ENCODE measurements at regions not wholly inside any gene's neighbourhood (a gene's known extent, or its start where the extent isn't known, plus 50 kb on each side); places are given as distances from the start of the nearest gene placed in this dataset.
"Not testable (repeated sequence)": the region's sequence is repeated elsewhere in the genome, so short reads cannot be mapped to it uniquely, and the experiment has no call there.

DNA sequence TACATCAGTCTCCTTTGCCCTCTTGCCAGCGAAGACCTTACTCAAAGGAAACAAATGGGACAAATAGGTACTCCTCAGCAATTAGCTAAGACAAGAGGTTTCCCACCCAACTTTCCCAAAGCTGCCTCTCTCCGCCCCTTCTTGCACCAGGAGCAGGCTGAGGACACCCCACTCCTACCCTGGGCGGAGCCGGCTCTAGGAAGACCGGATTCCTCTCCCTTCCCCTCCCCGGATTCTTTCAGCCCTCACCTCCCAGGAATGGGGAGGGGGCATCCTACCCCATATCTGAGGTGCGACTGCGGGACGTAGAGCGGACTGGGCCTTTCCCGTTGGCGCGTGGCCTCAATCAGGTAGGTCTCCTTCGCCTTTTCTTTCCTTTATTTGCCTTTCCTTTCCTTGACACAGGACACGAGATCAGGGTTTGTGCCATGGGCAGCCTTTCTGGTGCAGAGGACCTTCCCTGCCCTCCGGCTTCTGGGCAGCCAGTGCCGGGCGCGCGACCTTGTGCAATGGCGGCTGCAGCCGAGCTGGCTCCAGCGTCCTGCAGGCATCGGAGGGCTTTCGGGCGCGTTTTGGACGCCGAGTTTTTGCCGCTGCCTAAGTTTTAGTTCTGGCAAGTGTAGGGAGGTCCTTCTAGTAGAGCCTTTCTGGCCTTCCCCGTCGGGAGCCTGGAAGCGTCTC lies 279.9 kb downstream of the PLS3 start:
- TF ChIP-seq CTCF (IDR thresholded peaks at IDR 0.05 in 2 of 3, conservative IDR thresholded peaks at IDR 0.05 in 1 of 3; ENCODE audit: control insufficient read depth in 2 of 3, extremely low read depth in 1 of 3, insufficient read depth in 1 of 3, low read depth in 3 of 3, low read length in 3 of 3); RAD21 (IDR thresholded peaks at IDR 0.05; ENCODE audit: insufficient read depth, low read depth, low read length); POLR2A (IDR thresholded peaks at IDR 0.05; ENCODE audit: low read depth, low read length); POLR2AphosphoS5 (IDR thresholded peaks at IDR 0.05; ENCODE audit: low read length); MYC (IDR thresholded peaks at IDR 0.05; ENCODE audit: insufficient read depth, insufficient read length, insufficient replicate concordance, low read length, severe bottlenecking); CEBPB (IDR thresholded peaks at IDR 0.05; ENCODE audit: borderline replicate concordance in 1 of 2, low read depth in 2 of 2, low read length in 2 of 2); SMC3 (IDR thresholded peaks at IDR 0.05; ENCODE audit: borderline replicate concordance, low read length); CHD2 (IDR thresholded peaks at IDR 0.05; ENCODE audit: borderline replicate concordance, low read depth, low read length): not testable (repeated sequence)
- TF ChIP-seq, protein P1, sequence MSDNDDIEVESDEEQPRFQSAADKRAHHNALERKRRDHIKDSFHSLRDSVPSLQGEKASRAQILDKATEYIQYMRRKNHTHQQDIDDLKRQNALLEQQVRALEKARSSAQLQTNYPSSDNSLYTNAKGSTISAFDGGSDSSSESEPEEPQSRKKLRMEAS (IDR thresholded peaks at IDR 0.05; ENCODE audit: low read depth, low read length), result not testable (repeated sequence)
- TF ChIP-seq, protein P2, sequence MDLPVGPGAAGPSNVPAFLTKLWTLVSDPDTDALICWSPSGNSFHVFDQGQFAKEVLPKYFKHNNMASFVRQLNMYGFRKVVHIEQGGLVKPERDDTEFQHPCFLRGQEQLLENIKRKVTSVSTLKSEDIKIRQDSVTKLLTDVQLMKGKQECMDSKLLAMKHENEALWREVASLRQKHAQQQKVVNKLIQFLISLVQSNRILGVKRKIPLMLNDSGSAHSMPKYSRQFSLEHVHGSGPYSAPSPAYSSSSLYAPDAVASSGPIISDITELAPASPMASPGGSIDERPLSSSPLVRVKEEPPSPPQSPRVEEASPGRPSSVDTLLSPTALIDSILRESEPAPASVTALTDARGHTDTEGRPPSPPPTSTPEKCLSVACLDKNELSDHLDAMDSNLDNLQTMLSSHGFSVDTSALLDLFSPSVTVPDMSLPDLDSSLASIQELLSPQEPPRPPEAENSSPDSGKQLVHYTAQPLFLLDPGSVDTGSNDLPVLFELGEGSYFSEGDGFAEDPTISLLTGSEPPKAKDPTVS (IDR thresholded peaks at IDR 0.05; ENCODE audit: low read depth, low read length), result not testable (repeated sequence)
- TF ChIP-seq, protein P3, sequence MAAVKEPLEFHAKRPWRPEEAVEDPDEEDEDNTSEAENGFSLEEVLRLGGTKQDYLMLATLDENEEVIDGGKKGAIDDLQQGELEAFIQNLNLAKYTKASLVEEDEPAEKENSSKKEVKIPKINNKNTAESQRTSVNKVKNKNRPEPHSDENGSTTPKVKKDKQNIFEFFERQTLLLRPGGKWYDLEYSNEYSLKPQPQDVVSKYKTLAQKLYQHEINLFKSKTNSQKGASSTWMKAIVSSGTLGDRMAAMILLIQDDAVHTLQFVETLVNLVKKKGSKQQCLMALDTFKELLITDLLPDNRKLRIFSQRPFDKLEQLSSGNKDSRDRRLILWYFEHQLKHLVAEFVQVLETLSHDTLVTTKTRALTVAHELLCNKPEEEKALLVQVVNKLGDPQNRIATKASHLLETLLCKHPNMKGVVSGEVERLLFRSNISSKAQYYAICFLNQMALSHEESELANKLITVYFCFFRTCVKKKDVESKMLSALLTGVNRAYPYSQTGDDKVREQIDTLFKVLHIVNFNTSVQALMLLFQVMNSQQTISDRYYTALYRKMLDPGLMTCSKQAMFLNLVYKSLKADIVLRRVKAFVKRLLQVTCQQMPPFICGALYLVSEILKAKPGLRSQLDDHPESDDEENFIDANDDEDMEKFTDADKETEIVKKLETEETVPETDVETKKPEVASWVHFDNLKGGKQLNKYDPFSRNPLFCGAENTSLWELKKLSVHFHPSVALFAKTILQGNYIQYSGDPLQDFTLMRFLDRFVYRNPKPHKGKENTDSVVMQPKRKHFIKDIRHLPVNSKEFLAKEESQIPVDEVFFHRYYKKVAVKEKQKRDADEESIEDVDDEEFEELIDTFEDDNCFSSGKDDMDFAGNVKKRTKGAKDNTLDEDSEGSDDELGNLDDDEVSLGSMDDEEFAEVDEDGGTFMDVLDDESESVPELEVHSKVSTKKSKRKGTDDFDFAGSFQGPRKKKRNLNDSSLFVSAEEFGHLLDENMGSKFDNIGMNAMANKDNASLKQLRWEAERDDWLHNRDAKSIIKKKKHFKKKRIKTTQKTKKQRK (IDR thresholded peaks at IDR 0.05; ENCODE audit: low read depth, low read length), result not testable (repeated sequence)

All from GM12878 (cell line).